Endothelial cell of umbilical vein (primary cell): ENCODE measurements at regions not wholly inside any gene's neighbourhood (a gene's known extent, or its start where the extent isn't known, plus 50 kb on each side); places are given as distances from the start of the nearest gene placed in this dataset.
A peak's percentile ranks its signal among the peaks of the same experiment; 100 is the strongest.

Experiments used
- BruUV-seq: library from RNA; stranded (reverse); fragments of 400-500 nt; replicated peaks from 2 replicates; lab custom pipeline; 2021; lab: Mats Ljungman, UMichigan
- CTCF ChIA-PET: fragments of 300-600, 350-600 bp; sonication (Branson Sonifier 250); formaldehyde crosslinking; loops from one replicate; lab custom pipeline; 2021; ENCODE audit warnings: antibody characterized with exemption, inconsistent platforms; lab: Charles Lee
- POLR2A ChIA-PET: fragments of 300-600, 350-600 bp; sonication (Branson Sonifier 250); formaldehyde crosslinking; loops from one replicate; lab custom pipeline; 2021; ENCODE audit warnings: antibody characterized with exemption, inconsistent platforms; lab: Charles Lee
- DNase-seq: peaks from one replicate; pipeline ENCODE4 v3.0.0-alpha.2; 2011; ENCODE audit warnings: low read depth, low spot score
- FAIRE-seq: peaks from 2 replicates; lab custom pipeline; 2011; peaks lifted over from hg19 to GRCh38; lab: Jason Lieb, UNC
- H2AFZ ChIP-seq: 2 replicates; pipeline ENCODE4 v1.6.0; 2012; ENCODE audit warnings: low read depth, low read length, control low read depth, inconsistent platforms
- H3K27ac ChIP-seq: 2 replicates; pipeline ENCODE4 v1.5.1; 2011; ENCODE audit warnings: low read depth, mild to moderate bottlenecking, control low read depth, low read length, moderate library complexity; ENCODE audit not compliant: insufficient read depth
- H3K27me3 ChIP-seq, 2 experiments: 2 replicates each; pipeline versions ENCODE4 v1.6.0 to v1.6.1; 2011; ENCODE audit warnings: low read length in 2 of 2, mixed read lengths in 1 of 2; ENCODE audit not compliant: control insufficient read depth in 2 of 2, insufficient read depth in 2 of 2
- H3K36me3 ChIP-seq, 2 experiments: 2 replicates in 1 of 2; 3 replicates in 1 of 2; pipeline ENCODE4 v1.5.1; 2011; ENCODE audit warnings: low read length in 2 of 2, mild to moderate bottlenecking in 1 of 2, moderate library complexity in 1 of 2; ENCODE audit not compliant: control insufficient read depth in 2 of 2, insufficient read depth in 2 of 2; ENCODE audit errors: extremely low read depth in 1 of 2
- H3K4me1 ChIP-seq: 3 replicates; pipeline ENCODE4 v1.5.1; 2011; ENCODE audit warnings: mild to moderate bottlenecking, low read length; ENCODE audit not compliant: control insufficient read depth, insufficient read depth; ENCODE audit errors: extremely low read depth
- H3K4me2 ChIP-seq: 2 replicates; pipeline ENCODE4 v1.6.1; 2011; ENCODE audit warnings: low read length, control low read depth, mixed read lengths; ENCODE audit not compliant: insufficient read depth
- H3K4me3 ChIP-seq, 3 experiments: fragments of 200-600 bp in 1 of 3; sonication (generic), shearing (Covaris generic) in 1 of 3; replicated peaks in 1 of 3; 2 replicates each; pipeline ENCODE4 v1.5.1; 2011 to 2016; ENCODE audit warnings: control low read depth in 3 of 3, low read length in 3 of 3, mild to moderate bottlenecking in 2 of 3, inconsistent platforms in 1 of 3, low read depth in 1 of 3, moderate library complexity in 1 of 3; ENCODE audit not compliant: insufficient read depth in 1 of 3
- H3K79me2 ChIP-seq: 2 replicates; pipeline ENCODE4 v1.6.0; 2012; ENCODE audit warnings: low read length, inconsistent platforms; ENCODE audit not compliant: control insufficient read depth, insufficient read depth
- H3K9ac ChIP-seq: replicated peaks from 2 replicates; pipeline ENCODE3; 2011; ENCODE audit warnings: low read length, control low read depth; ENCODE audit not compliant: insufficient read depth; ENCODE audit errors: extremely low read depth
- H3K9me1 ChIP-seq: replicated peaks from 3 replicates; pipeline ENCODE4 v1.6.0; 2011; ENCODE audit warnings: mild to moderate bottlenecking, low read length; ENCODE audit not compliant: control insufficient read depth, insufficient read depth; ENCODE audit errors: extremely low read depth
- H3K9me3 ChIP-seq: replicated peaks from 2 replicates; pipeline ENCODE4 v1.5.1; 2012; ENCODE audit warnings: low read length, inconsistent platforms; ENCODE audit not compliant: control insufficient read depth, insufficient read depth
- H4K20me1 ChIP-seq: replicated peaks from 2 replicates; pipeline ENCODE3; 2011; ENCODE audit warnings: mild to moderate bottlenecking, low read length; ENCODE audit not compliant: control insufficient read depth, insufficient read depth; ENCODE audit errors: extremely low read depth
- CTCF ChIP-seq, 2 donors: IDR thresholded peaks; 1 replicate in 1 of 2; 2 replicates in 1 of 2; pipeline ENCODE4 v1.5.1; 2011; ENCODE audit warnings: low read length in 2 of 2, mild to moderate bottlenecking in 2 of 2, moderate library complexity in 2 of 2, control low read depth in 1 of 2, inconsistent platforms in 1 of 2, low read depth in 1 of 2; ENCODE audit not compliant: insufficient read depth in 1 of 2; ENCODE audit errors: extremely low read depth in 1 of 2
- EZH2 ChIP-seq: IDR thresholded peaks from 2 replicates; pipeline ENCODE4 v1.6.1; 2012; ENCODE audit warnings: borderline replicate concordance, low read depth, mild to moderate bottlenecking, moderate library complexity, low read length, inconsistent platforms; ENCODE audit not compliant: severe bottlenecking
- GATA2 ChIP-seq: IDR thresholded peaks from 2 replicates; pipeline ENCODE4 v1.7.0; 2011; ENCODE audit warnings: low read depth, mild to moderate bottlenecking, moderate library complexity, mixed read lengths, low read length; ENCODE audit not compliant: insufficient read length, insufficient read depth
- MYC ChIP-seq: IDR thresholded peaks from one replicate; pipeline ENCODE4 v1.6.1; 2011; ENCODE audit warnings: mild to moderate bottlenecking, low read depth, low read length
- POLR2A ChIP-seq: IDR thresholded peaks from 2 replicates; pipeline ENCODE4 v1.6.1; 2012; ENCODE audit warnings: low read depth, mild to moderate bottlenecking, control low read depth, low read length
- dilution Hi-C: fragments of 300-500 bp; cut with MboI; formaldehyde crosslinking; loops from one replicate; pipeline ENCODE4 v1.15.0; 2019; ENCODE audit warnings: low sequenced_read_pairs; ENCODE audit not compliant: extremely low pct_ligation_motif_present
- intact Hi-C: fragments of 100-400 bp; cut with micrococcal nuclease; formaldehyde crosslinking; loops from one replicate; pipeline ENCODE4 v1.10.0; 2022

GRCh38 chr9:89999534-90000370, 394.9 kb downstream of the GADD45G start:
- Histone ChIP-seq H3K36me3 (no peaks in the 10 kb centered on the region), H3K4me2 (no peak overlapping the region), H3K4me1 (no peaks in the 10 kb centered on the region), H4K20me1 (no peaks in the 10 kb centered on the region), H3K9me3 (no peaks in the 10 kb centered on the region), H3K9me1 (no peaks in the 10 kb centered on the region), H2AFZ (peak overlapping the region; percentile 35), H3K79me2 (no peaks in the 10 kb centered on the region), H3K27ac (no peak overlapping the region), H3K9ac (no peak overlapping the region), H3K4me3 (no peak overlapping the region), H3K27me3 (no peaks in the 10 kb centered on the region)
- dilution Hi-C loops, result no loop called here
- POLR2A ChIA-PET, result no interaction called here
- BruUV-seq, result no TSS peak
- FAIRE-seq, result no peak
- CTCF ChIA-PET, result interaction anchor here (2.2 to 2.4 kb wide), 2 partner anchors 397 to 402 kb away, joined by 9 to 10 read pairs; no protein-coding TSS in a partner anchor
- intact Hi-C loops, result no loop called here
- DNase-seq, result no peak
- TF ChIP-seq POLR2A (no peak), EZH2 (no peak), CTCF (IDR thresholded peaks at IDR 0.05; ENCODE audit: extremely low read depth in 1 of 2, insufficient read depth in 1 of 2, low read depth in 1 of 2, low read length in 2 of 2) (no peak), MYC (no peak), GATA2 (no peak)
